ENCODE measurements at regions not wholly inside any gene's neighbourhood (a gene's known extent, or its start where the extent isn't known, plus 50 kb on each side); places are given as distances from the start of the nearest gene placed in this dataset.

DNA sequence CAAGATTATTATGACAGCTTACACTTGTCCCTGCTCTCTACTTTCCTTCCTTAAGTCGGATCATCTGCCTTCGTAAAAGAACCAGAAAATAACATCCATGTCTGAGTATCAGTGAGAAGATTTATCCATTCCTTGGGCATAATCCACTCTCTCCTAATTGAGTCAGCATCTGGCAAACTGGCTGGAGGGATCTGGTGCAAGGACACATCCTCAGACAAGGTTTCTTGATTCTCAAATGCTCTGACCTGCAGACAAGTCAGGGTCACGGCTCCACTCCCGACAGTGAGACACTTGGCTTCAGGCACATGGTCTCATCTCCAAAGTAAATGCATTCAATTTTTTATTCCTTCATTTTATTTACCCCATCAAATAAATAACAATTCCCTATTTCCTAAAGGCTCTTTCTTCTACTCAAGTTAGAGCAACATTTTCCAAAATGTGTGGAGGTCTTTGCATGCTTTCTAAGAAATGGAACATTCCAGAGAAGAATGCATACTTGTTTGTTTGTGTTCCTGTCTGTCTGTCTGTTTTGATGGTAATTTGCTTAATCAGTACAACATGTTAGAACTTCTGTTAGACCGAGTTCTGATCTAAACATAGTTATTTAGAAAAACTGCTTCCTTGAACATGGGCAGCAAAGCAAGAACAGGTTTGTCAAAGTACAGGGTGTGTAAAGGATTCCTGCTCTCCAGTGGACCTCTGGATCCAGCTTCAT lies 246.9 kb downstream of the IRS1 start:
- intact Hi-C loops (cut with DNase I) = no loop called here
- peak in 6 of 7 donors; percentile 20 to 56 (median 37) for DNase-seq
- Histone ChIP-seq H3K9me3 (replicated peaks in 1 of 3) (no peaks in the 10 kb centered on the region), H3K36me3 (replicated peaks in 1 of 2) (no peaks in the 10 kb centered on the region), H3K27me3 (no peaks in the 10 kb centered on the region), H3K4me3 (no peak overlapping the region), H3K27ac (no peak overlapping the region), H3K4me1 (replicated peaks in 1 of 2) (no peaks in the 10 kb centered on the region)
- 32 to 41% (median 39%) methylated on average over 5 of the region's 5 CpGs for WGBS, 4 donors
- no peak for TF ChIP-seq POLR2A (IDR thresholded peaks at IDR 0.05)
- TF ChIP-seq, protein P1, sequence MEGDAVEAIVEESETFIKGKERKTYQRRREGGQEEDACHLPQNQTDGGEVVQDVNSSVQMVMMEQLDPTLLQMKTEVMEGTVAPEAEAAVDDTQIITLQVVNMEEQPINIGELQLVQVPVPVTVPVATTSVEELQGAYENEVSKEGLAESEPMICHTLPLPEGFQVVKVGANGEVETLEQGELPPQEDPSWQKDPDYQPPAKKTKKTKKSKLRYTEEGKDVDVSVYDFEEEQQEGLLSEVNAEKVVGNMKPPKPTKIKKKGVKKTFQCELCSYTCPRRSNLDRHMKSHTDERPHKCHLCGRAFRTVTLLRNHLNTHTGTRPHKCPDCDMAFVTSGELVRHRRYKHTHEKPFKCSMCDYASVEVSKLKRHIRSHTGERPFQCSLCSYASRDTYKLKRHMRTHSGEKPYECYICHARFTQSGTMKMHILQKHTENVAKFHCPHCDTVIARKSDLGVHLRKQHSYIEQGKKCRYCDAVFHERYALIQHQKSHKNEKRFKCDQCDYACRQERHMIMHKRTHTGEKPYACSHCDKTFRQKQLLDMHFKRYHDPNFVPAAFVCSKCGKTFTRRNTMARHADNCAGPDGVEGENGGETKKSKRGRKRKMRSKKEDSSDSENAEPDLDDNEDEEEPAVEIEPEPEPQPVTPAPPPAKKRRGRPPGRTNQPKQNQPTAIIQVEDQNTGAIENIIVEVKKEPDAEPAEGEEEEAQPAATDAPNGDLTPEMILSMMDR (IDR thresholded peaks at IDR 0.05) = no peak

DNA sequence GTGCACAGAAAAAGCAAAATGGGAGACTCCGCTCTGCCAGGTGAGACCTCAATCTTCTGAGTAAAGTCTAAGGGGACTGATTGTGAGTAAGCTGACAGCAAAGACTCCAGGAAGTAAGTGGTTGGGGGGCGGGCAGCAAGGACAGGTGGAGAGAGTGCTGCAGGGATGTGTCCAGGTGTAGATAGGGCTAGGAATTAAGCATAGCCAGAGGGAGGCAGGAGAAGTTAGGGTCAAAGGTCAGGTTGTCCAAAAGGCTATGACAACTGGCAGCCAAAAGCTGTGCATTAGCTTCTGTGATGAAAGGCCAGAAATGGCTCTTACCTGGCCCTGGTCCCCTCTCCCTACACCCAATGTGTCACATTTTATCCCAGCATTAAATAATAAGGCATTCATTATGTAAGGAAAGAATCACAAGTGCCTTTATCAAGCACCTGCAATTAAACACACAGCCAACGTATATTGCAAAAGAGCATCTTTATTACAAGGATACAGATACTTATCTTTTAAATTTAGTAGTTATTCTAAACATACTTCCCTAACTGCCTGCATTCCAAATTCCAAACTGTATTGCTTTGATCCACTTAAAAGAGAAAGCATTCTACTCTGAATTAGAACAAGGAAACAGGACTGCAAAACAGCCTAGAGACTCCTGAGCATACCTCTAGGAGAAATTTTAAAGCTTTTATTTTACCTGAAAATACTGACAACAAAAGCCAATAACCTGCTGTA lies 247.9 kb downstream of the IRS1 start:
- H3K4me3 ChIP-seq = no peak overlapping the region
- no peaks in the 10 kb centered on the region for H3K4me1 ChIP-seq (replicated peaks in 1 of 2)
- WGBS, 4 donors = 87 to 93% (median 92%) methylated on average over 3 of the region's 3 CpGs
- H3K36me3 ChIP-seq (replicated peaks in 1 of 2) = no peaks in the 10 kb centered on the region
- DNase-seq = no peak
- H3K27ac ChIP-seq = no peak overlapping the region
- no peaks in the 10 kb centered on the region for H3K27me3 ChIP-seq
- intact Hi-C loops (cut with DNase I) = no loop called here
- TF ChIP-seq, protein P1 (IDR thresholded peaks at IDR 0.05) = no peak
- no peak for TF ChIP-seq POLR2A (IDR thresholded peaks at IDR 0.05)
- no peaks in the 10 kb centered on the region for H3K9me3 ChIP-seq (replicated peaks in 1 of 3)

DNA sequence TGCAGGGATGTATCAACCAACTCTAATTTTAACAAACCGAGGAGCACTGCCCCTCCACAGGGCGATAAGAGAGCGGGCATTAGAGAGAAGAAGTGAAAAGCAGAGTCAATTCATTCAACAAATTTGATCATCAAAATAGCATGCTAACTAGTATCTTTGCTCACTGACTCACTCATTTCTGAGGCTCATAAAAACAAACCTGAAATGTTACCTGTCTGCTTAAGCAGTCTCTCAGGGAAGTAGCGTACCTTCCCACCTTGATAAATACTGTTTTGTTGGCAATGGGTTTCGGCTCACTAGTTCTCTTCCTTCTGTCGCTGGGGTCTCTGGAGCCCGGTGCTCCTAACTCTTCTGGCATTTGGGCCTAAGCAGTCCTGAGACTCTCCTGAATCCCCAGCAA lies 248.8 kb downstream of the IRS1 start:
- Histone ChIP-seq H3K27me3 (no peaks in the 10 kb centered on the region), H3K4me3 (no peak overlapping the region), H3K4me1 (replicated peaks in 1 of 2) (no peaks in the 10 kb centered on the region), H3K27ac (no peak overlapping the region), H3K36me3 (replicated peaks in 1 of 2) (no peaks in the 10 kb centered on the region), H3K9me3 (replicated peaks in 1 of 3) (no peaks in the 10 kb centered on the region)
- no peak for DNase-seq
- TF ChIP-seq, protein P1 (IDR thresholded peaks at IDR 0.05) = no peak
- no peak for TF ChIP-seq POLR2A (IDR thresholded peaks at IDR 0.05)
- intact Hi-C loops (cut with DNase I) = no loop called here
- 94 to 97% (median 95%) methylated on average over 7 of the region's 7 CpGs for WGBS, 4 donors

DNA sequence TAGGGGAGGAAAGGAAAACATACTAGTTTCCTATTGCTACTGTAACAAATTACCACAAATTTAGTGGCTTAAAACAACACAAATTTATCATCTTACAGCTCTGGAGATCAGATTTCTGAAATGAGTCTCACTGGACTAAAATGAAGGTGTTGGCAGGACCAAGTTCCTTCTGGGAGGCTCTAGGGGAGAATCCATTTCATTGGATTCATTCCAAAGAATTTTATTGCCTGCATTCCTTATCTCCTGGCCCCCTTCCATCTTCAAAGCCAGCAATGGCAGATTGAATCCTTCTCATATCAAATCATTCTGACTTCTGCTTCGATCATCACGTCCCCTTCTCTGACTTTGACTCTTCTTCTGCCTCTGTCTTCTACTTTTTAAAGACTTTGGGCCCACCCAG lies 250.9 kb downstream of the IRS1 start:
- H3K4me3 ChIP-seq = no peak overlapping the region
- no peaks in the 10 kb centered on the region for H3K27me3 ChIP-seq
- H3K9me3 ChIP-seq (replicated peaks in 1 of 3) = no peaks in the 10 kb centered on the region
- intact Hi-C loops (cut with DNase I) = no loop called here
- 31 to 47% (median 37%) methylated on average over 2 of the region's 2 CpGs for WGBS, 4 donors
- no peak for TF ChIP-seq POLR2A (IDR thresholded peaks at IDR 0.05)
- TF ChIP-seq, protein P1 (IDR thresholded peaks at IDR 0.05) = no peak
- H3K27ac ChIP-seq = no peak overlapping the region
- no peaks in the 10 kb centered on the region for H3K36me3 ChIP-seq (replicated peaks in 1 of 2)
- peak in 1 of 7 donors; percentile 9 for DNase-seq
- H3K4me1 ChIP-seq (replicated peaks in 1 of 2) = no peaks in the 10 kb centered on the region
